CD8-positive, alpha-beta memory T cell (primary cell): ENCODE measurements at regions not wholly inside any gene's neighbourhood (a gene's known extent, or its start where the extent isn't known, plus 50 kb on each side); places are given as distances from the start of the nearest gene placed in this dataset.
"Not testable (repeated sequence)": the region's sequence is repeated elsewhere in the genome, so short reads cannot be mapped to it uniquely, and the experiment has no call there.

Experiments used
- CTCF ChIA-PET: fragments of 350-600 bp; sonication (Branson Sonifier 250); formaldehyde crosslinking; loops from one replicate; lab custom pipeline; 2021; ENCODE audit warnings: antibody characterized with exemption; lab: Charles Lee
- POLR2A ChIA-PET: fragments of 350-600 bp; sonication (Branson Sonifier 250); formaldehyde crosslinking; loops from one replicate; lab custom pipeline; 2021; ENCODE audit warnings: antibody characterized with exemption; lab: Charles Lee
- DNase-seq, 5 donors: peaks; one replicate each; pipeline versions ENCODE4 v3.0.0 to v3.0.0-alpha.2; 2020 to 2022; ENCODE audit warnings: mixed read lengths in 1 of 5
- H3K27ac ChIP-seq: one replicate; pipeline ENCODE4 v1.7.0; 2013; ENCODE audit warnings: low read depth, mild to moderate bottlenecking, low read length, moderate library complexity
- H3K27me3 ChIP-seq: 2 replicates; pipeline ENCODE4 v1.7.0; 2013; ENCODE audit warnings: low read length, mild to moderate bottlenecking; ENCODE audit not compliant: insufficient read depth, poor library complexity, severe bottlenecking
- H3K36me3 ChIP-seq: 2 replicates; pipeline ENCODE4 v1.7.0; 2013; ENCODE audit warnings: mild to moderate bottlenecking, low read length, moderate library complexity; ENCODE audit not compliant: insufficient read depth
- H3K4me1 ChIP-seq: 2 replicates; pipeline ENCODE4 v1.7.0; 2013; ENCODE audit warnings: mild to moderate bottlenecking, low read length, moderate library complexity; ENCODE audit not compliant: insufficient read depth
- H3K4me3 ChIP-seq: 2 replicates; pipeline ENCODE4 v1.7.0; 2013; ENCODE audit warnings: mild to moderate bottlenecking, low read length
- H3K9me3 ChIP-seq: 2 replicates; pipeline ENCODE4 v1.7.0; 2013; ENCODE audit warnings: mild to moderate bottlenecking, low read length
- H3K27ac Mint-ChIP-seq, 8 donors: one replicate each; pipeline ENCODE4 v1.8.0; 2020 to 2021; ENCODE audit warnings: mixed read lengths in 8 of 8, mild to moderate bottlenecking in 6 of 8, inconsistent platforms in 3 of 8, moderate library complexity in 3 of 8
- H3K27me3 Mint-ChIP-seq, 2 donors: one replicate each; pipeline ENCODE4 v1.8.0; 2020 to 2021; ENCODE audit warnings: mixed read lengths in 2 of 2, mild to moderate bottlenecking in 1 of 2, moderate library complexity in 1 of 2
- H3K36me3 Mint-ChIP-seq, 3 donors: one replicate each; pipeline ENCODE4 v1.8.0; 2020 to 2021; ENCODE audit warnings: mixed read lengths in 3 of 3, inconsistent platforms in 1 of 3, mild to moderate bottlenecking in 1 of 3
- H3K4me1 Mint-ChIP-seq, 3 donors: one replicate each; pipeline ENCODE4 v1.8.0; 2020 to 2021; ENCODE audit warnings: mixed read lengths in 3 of 3, inconsistent platforms in 1 of 3, mild to moderate bottlenecking in 1 of 3
- H3K4me3 Mint-ChIP-seq, 7 donors: one replicate each; pipeline ENCODE4 v1.8.0; 2020 to 2021; ENCODE audit warnings: mixed read lengths in 7 of 7, mild to moderate bottlenecking in 6 of 7, moderate library complexity in 4 of 7, inconsistent platforms in 2 of 7
- H3K9me3 Mint-ChIP-seq, 5 donors: one replicate each; pipeline ENCODE4 v1.8.0; 2020 to 2022; ENCODE audit warnings: mixed read lengths in 5 of 5, mild to moderate bottlenecking in 3 of 5, moderate library complexity in 2 of 5, inconsistent platforms in 1 of 5

- H3K4me1 Mint-ChIP-seq: no peaks in the 10 kb centered on the region
- DNase-seq: no peak
- no peaks in the 10 kb centered on the region for H3K4me1 ChIP-seq
- H3K36me3 ChIP-seq: no peaks in the 10 kb centered on the region
- ChIA-PET POLR2A (no interaction called here), CTCF (no interaction called here)
- H3K9me3 Mint-ChIP-seq: no peaks in the 10 kb centered on the region
- H3K4me3 ChIP-seq: no peak overlapping the region
- no peak overlapping the region for H3K27ac ChIP-seq
- no peak overlapping the region for H3K4me3 Mint-ChIP-seq
- H3K27ac Mint-ChIP-seq: no peak overlapping the region
- no peaks in the 10 kb centered on the region for H3K9me3 ChIP-seq
- H3K27me3 ChIP-seq: no peaks in the 10 kb centered on the region
- H3K27me3 Mint-ChIP-seq: peaks cover 0 to 21% of the 10 kb centered on the region in 2 donors
- H3K36me3 Mint-ChIP-seq: no peaks in the 10 kb centered on the region
Observed at GRCh38 chr5:6305853-6306252, 72.5 kb downstream of the MED10 start.

GRCh38 chr5:6302684-6303083 is 75.7 kb downstream of the MED10 start:
- Histone ChIP-seq H3K4me1 (no peaks in the 10 kb centered on the region), H3K9me3 (no peaks in the 10 kb centered on the region), H3K4me3 (no peak overlapping the region), H3K27ac (no peak overlapping the region), H3K36me3 (no peaks in the 10 kb centered on the region), H3K27me3 (no peaks in the 10 kb centered on the region)
- Mint-ChIP-seq H3K27ac (no peak overlapping the region), H3K27me3 (peaks cover 0 to 24% of the 10 kb centered on the region in 2 donors), H3K4me3 (no peak overlapping the region), H3K36me3 (no peaks in the 10 kb centered on the region), H3K9me3 (no peaks in the 10 kb centered on the region), H3K4me1 (no peaks in the 10 kb centered on the region)
- ChIA-PET CTCF (no interaction called here), POLR2A (no interaction called here)
- DNase-seq: no peak

GRCh38 chr5:6302075-6302474 is 76.3 kb downstream of the MED10 start:
- H3K4me1 ChIP-seq: no peaks in the 10 kb centered on the region

GRCh38 chr5:6296524-6296923 is 81.8 kb downstream of the MED10 start:
- Mint-ChIP-seq H3K27ac (no peak overlapping the region), H3K36me3 (no peaks in the 10 kb centered on the region), H3K9me3 (peaks cover 0 to 6% (median 3%) of the 10 kb centered on the region in 5 donors), H3K4me3 (no peak overlapping the region), H3K4me1 (no peaks in the 10 kb centered on the region), H3K27me3 (peaks cover 3 to 18% of the 10 kb centered on the region in 2 donors)
- CTCF ChIA-PET: no interaction called here
- no peak overlapping the region for H3K27ac ChIP-seq
- no peaks in the 10 kb centered on the region for H3K4me1 ChIP-seq
- no peaks in the 10 kb centered on the region for H3K36me3 ChIP-seq
- no peaks in the 10 kb centered on the region for H3K9me3 ChIP-seq
- POLR2A ChIA-PET: no interaction called here
- DNase-seq: no peak
- no peak overlapping the region for H3K4me3 ChIP-seq
- no peaks in the 10 kb centered on the region for H3K27me3 ChIP-seq

More at GRCh38 chr5:6302075-6302474, 76.3 kb downstream of the MED10 start:
- no peaks in the 10 kb centered on the region for H3K36me3 Mint-ChIP-seq
- DNase-seq: no peak
- H3K4me3 Mint-ChIP-seq: no peak overlapping the region
- H3K27me3 Mint-ChIP-seq: peaks cover 0 to 24% of the 10 kb centered on the region in 2 donors
- Histone ChIP-seq H3K9me3 (no peaks in the 10 kb centered on the region), H3K27ac (no peak overlapping the region), H3K36me3 (no peaks in the 10 kb centered on the region), H3K27me3 (no peaks in the 10 kb centered on the region), H3K4me3 (no peak overlapping the region)
- no peak overlapping the region for H3K27ac Mint-ChIP-seq
- CTCF ChIA-PET: no interaction called here
- H3K4me1 Mint-ChIP-seq: no peaks in the 10 kb centered on the region
- POLR2A ChIA-PET: no interaction called here
- H3K9me3 Mint-ChIP-seq: no peaks in the 10 kb centered on the region

- Histone ChIP-seq H3K36me3 (no peaks in the 10 kb centered on the region), H3K9me3 (no peaks in the 10 kb centered on the region), H3K4me3 (no peak overlapping the region), H3K27ac (no peak overlapping the region), H3K27me3 (no peaks in the 10 kb centered on the region), H3K4me1 (no peaks in the 10 kb centered on the region)
- H3K9me3 Mint-ChIP-seq: peaks cover 0 to 6% (median 3%) of the 10 kb centered on the region in 5 donors
- H3K4me1 Mint-ChIP-seq: no peaks in the 10 kb centered on the region
- H3K4me3 Mint-ChIP-seq: no peak overlapping the region
- no peak overlapping the region for H3K27ac Mint-ChIP-seq
- ChIA-PET CTCF (no interaction called here), POLR2A (no interaction called here)
- peaks cover 3 to 8% of the 10 kb centered on the region in 2 donors for H3K27me3 Mint-ChIP-seq
- H3K36me3 Mint-ChIP-seq: no peaks in the 10 kb centered on the region
- DNase-seq: peak in 1 of 5 donors; percentile 15
Observed at GRCh38 chr5:6291961-6292360, 86.4 kb downstream of the MED10 start.

GRCh38 chr5:6289239-6289638 is 89.1 kb downstream of the MED10 start:
- Histone ChIP-seq H3K27me3 (no peaks in the 10 kb centered on the region), H3K4me3 (no peak overlapping the region), H3K36me3 (no peaks in the 10 kb centered on the region), H3K4me1 (no peaks in the 10 kb centered on the region), H3K9me3 (no peaks in the 10 kb centered on the region), H3K27ac (no peak overlapping the region)
- Mint-ChIP-seq H3K4me1 (no peaks in the 10 kb centered on the region), H3K9me3 (no peaks in the 10 kb centered on the region), H3K27me3 (peaks cover 3 to 7% of the 10 kb centered on the region in 2 donors), H3K27ac (no peak overlapping the region), H3K36me3 (no peaks in the 10 kb centered on the region), H3K4me3 (no peak overlapping the region)
- CTCF ChIA-PET: no interaction called here
- POLR2A ChIA-PET: no interaction called here
- no peak for DNase-seq

- no peaks in the 10 kb centered on the region for H3K4me1 Mint-ChIP-seq
- H3K27ac Mint-ChIP-seq: no peak overlapping the region
- no peak overlapping the region for H3K27ac ChIP-seq
- H3K9me3 Mint-ChIP-seq: peaks cover 0 to 6% (median 2%) of the 10 kb centered on the region in 5 donors
- ChIA-PET POLR2A (no interaction called here), CTCF (no interaction called here)
- no peaks in the 10 kb centered on the region for H3K4me1 ChIP-seq
- peaks cover 0 to 10% of the 10 kb centered on the region in 2 donors for H3K27me3 Mint-ChIP-seq
- H3K36me3 ChIP-seq: no peaks in the 10 kb centered on the region
- no peak overlapping the region for H3K4me3 ChIP-seq
- H3K36me3 Mint-ChIP-seq: no peaks in the 10 kb centered on the region
- H3K27me3 ChIP-seq: no peaks in the 10 kb centered on the region
- DNase-seq: no peak
- no peak overlapping the region for H3K4me3 Mint-ChIP-seq
- no peaks in the 10 kb centered on the region for H3K9me3 ChIP-seq
Observed at GRCh38 chr5:6287176-6287575, 91.2 kb downstream of the MED10 start.

- no peak overlapping the region for H3K27ac ChIP-seq
Observed at GRCh38 chr5:6286404-6286803, 91.9 kb downstream of the MED10 start.

GRCh38 chr5:6284491-6284890 is 93.9 kb downstream of the MED10 start:
- CTCF ChIA-PET, POLR2A ChIA-PET, H3K36me3 ChIP-seq, H3K4me1 ChIP-seq, H3K27me3 ChIP-seq, DNase-seq, H3K27ac ChIP-seq, H3K4me3 ChIP-seq, H3K4me3 Mint-ChIP-seq, H3K27ac Mint-ChIP-seq, H3K9me3 Mint-ChIP-seq, H3K36me3 Mint-ChIP-seq, H3K9me3 ChIP-seq, H3K4me1 Mint-ChIP-seq: not testable (repeated sequence)
- peaks cover 4 to 31% of the 10 kb centered on the region in 2 donors for H3K27me3 Mint-ChIP-seq

More at GRCh38 chr5:6286404-6286803, 91.9 kb downstream of the MED10 start:
- H3K4me3 ChIP-seq: no peak overlapping the region
- DNase-seq: no peak
- Mint-ChIP-seq H3K27me3 (peaks cover 4 to 16% of the 10 kb centered on the region in 2 donors), H3K4me3 (no peak overlapping the region), H3K36me3 (no peaks in the 10 kb centered on the region), H3K27ac (no peak overlapping the region), H3K9me3 (peaks cover 0 to 6% (median 2%) of the 10 kb centered on the region in 5 donors), H3K4me1 (no peaks in the 10 kb centered on the region)
- H3K4me1 ChIP-seq: no peaks in the 10 kb centered on the region
- ChIA-PET CTCF (no interaction called here), POLR2A (no interaction called here)
- H3K9me3 ChIP-seq: no peaks in the 10 kb centered on the region
- H3K36me3 ChIP-seq: no peaks in the 10 kb centered on the region
- H3K27me3 ChIP-seq: no peaks in the 10 kb centered on the region
